ENCODE measurements at regions not wholly inside any gene's neighbourhood (a gene's known extent, or its start where the extent isn't known, plus 50 kb on each side); places are given as distances from the start of the nearest gene placed in this dataset.

DNA sequence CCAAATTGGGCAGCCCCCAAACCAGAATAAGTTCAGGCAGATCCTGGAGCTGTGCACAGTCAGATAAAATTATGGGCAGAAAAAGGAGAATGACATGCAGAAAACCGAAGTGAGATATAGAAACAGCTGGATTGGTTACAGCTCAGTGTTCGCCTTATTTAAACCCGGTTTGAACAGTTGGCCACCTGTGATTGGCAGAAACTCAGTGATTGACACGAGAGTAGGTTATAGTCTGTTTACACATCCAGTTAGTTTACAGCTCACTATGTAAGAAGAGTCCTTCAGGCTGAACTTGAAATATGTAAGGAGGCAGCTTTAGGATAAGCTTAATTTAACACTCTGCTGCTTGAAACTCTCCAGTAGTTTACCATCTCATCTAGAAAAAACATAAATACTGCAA is 271.6 kb upstream of the ARRDC4 start:
- no peak for TF ChIP-seq EZH2 (IDR thresholded peaks at IDR 0.05; ENCODE audit: low read length)
- TF ChIP-seq, protein P1, sequence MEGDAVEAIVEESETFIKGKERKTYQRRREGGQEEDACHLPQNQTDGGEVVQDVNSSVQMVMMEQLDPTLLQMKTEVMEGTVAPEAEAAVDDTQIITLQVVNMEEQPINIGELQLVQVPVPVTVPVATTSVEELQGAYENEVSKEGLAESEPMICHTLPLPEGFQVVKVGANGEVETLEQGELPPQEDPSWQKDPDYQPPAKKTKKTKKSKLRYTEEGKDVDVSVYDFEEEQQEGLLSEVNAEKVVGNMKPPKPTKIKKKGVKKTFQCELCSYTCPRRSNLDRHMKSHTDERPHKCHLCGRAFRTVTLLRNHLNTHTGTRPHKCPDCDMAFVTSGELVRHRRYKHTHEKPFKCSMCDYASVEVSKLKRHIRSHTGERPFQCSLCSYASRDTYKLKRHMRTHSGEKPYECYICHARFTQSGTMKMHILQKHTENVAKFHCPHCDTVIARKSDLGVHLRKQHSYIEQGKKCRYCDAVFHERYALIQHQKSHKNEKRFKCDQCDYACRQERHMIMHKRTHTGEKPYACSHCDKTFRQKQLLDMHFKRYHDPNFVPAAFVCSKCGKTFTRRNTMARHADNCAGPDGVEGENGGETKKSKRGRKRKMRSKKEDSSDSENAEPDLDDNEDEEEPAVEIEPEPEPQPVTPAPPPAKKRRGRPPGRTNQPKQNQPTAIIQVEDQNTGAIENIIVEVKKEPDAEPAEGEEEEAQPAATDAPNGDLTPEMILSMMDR (optimal IDR thresholded peaks at IDR 0.05 in 1 of 3, IDR thresholded peaks at IDR 0.05 in 1 of 3, conservative IDR thresholded peaks at IDR 0.05 in 1 of 3; ENCODE audit: extremely low read depth in 1 of 3, insufficient read depth in 2 of 3, low read length in 3 of 3): no peak
